SU-DHL-6 (cell line): ENCODE measurements at regions not wholly inside any gene's neighbourhood (a gene's known extent, or its start where the extent isn't known, plus 50 kb on each side); places are given as distances from the start of the nearest gene placed in this dataset.

Source experiments
- EZH2phosphoT487 ChIP-seq: fragments of 200-600 bp; sonication (generic), shearing (Covaris generic); conservative IDR thresholded peaks from 2 replicates; pipeline ENCODE4 v1.6.1; 2018; ENCODE audit warnings: mild to moderate bottlenecking, antibody characterized with exemption, low read length, moderate library complexity, mixed read lengths
- TF ChIP-seq, protein P1 (sequence below): fragments of 200-600 bp; sonication (generic); IDR thresholded peaks from one replicate; pipeline ENCODE4 v1.5.1; 2017; ENCODE audit warnings: antibody characterized with exemption, mild to moderate bottlenecking, low read length, moderate library complexity; ENCODE audit not compliant: insufficient read depth, poor library complexity, severe bottlenecking

DNA sequence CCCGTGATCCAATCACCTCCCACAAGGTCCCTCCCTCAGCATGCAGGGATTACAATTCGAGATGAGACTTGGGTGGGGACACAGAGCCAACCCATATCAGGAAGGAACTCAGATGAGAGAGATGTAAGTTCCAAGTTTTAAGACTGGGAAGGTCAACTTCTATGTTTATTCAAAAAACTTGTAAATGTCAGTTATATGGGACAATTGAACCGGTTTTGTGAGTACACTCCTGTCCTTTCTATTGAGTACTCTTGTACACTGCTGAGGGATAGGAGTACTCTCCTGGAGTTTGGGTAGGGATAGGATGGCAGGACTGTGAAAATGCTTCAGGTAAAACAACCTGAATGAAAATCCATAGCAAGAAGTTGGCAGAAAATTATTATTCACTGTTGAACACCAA, 239.1 kb downstream of the ZNF674 start:
- TF ChIP-seq, protein P1, sequence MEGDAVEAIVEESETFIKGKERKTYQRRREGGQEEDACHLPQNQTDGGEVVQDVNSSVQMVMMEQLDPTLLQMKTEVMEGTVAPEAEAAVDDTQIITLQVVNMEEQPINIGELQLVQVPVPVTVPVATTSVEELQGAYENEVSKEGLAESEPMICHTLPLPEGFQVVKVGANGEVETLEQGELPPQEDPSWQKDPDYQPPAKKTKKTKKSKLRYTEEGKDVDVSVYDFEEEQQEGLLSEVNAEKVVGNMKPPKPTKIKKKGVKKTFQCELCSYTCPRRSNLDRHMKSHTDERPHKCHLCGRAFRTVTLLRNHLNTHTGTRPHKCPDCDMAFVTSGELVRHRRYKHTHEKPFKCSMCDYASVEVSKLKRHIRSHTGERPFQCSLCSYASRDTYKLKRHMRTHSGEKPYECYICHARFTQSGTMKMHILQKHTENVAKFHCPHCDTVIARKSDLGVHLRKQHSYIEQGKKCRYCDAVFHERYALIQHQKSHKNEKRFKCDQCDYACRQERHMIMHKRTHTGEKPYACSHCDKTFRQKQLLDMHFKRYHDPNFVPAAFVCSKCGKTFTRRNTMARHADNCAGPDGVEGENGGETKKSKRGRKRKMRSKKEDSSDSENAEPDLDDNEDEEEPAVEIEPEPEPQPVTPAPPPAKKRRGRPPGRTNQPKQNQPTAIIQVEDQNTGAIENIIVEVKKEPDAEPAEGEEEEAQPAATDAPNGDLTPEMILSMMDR = no peak
- no peak for TF ChIP-seq EZH2phosphoT487
